ENCODE measurements at regions not wholly inside any gene's neighbourhood (a gene's known extent, or its start where the extent isn't known, plus 50 kb on each side); places are given as distances from the start of the nearest gene placed in this dataset.

DNA sequence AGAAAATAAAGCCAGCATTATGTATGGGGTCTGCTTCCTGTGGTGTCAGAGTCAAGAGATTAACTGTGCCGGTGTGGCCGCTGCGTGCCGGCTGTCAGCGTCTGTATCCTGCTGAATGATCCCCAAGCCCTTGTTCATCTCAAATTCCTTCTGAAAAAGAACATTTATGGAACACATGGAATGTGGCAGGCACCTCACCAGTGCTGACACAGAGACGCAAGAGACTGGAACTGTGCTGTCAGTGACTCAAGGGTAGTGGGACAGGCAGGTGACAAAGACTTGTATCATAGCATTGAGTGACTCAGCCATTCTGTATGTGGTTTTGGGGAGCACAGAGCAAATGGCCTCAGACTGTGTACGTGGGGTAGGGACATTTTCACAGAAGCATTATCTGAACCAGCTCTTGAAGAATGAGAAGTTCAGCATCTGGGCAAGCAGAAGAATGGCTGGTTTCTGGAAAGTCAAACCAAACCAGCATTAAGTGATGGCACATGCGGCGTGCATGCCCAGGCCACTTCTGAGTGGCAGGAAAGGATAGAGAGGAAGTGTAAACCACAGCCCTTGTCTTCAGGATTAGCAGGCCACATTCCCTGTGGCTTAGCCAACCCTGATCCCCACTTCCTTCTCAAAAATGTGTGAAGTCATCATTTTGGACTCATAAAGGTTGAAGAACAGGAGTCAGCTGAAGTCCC is 54.0 kb upstream of the IRS2 start:
- Histone ChIP-seq H3K27ac (ENCODE audit: low read depth) (no peak overlapping the region), H3K4me1 (ENCODE audit: insufficient read depth) (no peaks in the 10 kb centered on the region), H3K4me3 (ENCODE audit: low read depth, low read length) (no peak overlapping the region), H3K36me3 (ENCODE audit: insufficient read depth) (no peaks in the 10 kb centered on the region)
- DNase-seq (ENCODE audit: extremely low spot score), result no peak
- WGBS, result 49% methylated on average over 9 of the region's 9 CpGs

- H3K4me1 ChIP-seq (ENCODE audit: insufficient read depth), result no peaks in the 10 kb centered on the region
- no peak for DNase-seq (ENCODE audit: extremely low spot score)
- H3K4me3 ChIP-seq (ENCODE audit: low read depth, low read length), result no peak overlapping the region
- no peaks in the 10 kb centered on the region for H3K36me3 ChIP-seq (ENCODE audit: insufficient read depth)
- no peak overlapping the region for H3K27ac ChIP-seq (ENCODE audit: low read depth)
- 79% methylated on average over 12 of the region's 12 CpGs for WGBS
These were observed 50.5 kb upstream of the IRS2 start for GRCh38 chr13:109836629-109837607.

Measured in urinary bladder (tissue), 3 donors.